Hematopoietic multipotent progenitor cell (in vitro differentiated cells): ENCODE measurements at regions not wholly inside any gene's neighbourhood (a gene's known extent, or its start where the extent isn't known, plus 50 kb on each side); places are given as distances from the start of the nearest gene placed in this dataset.
"Not testable (repeated sequence)": the region's sequence is repeated elsewhere in the genome, so short reads cannot be mapped to it uniquely, and the experiment has no call there.

Experiments
- DNase-seq, 3 donors: peaks; one replicate each; pipeline ENCODE4 v3.0.0-alpha.2; 2011 to 2015; ENCODE audit warnings: low read depth in 2 of 3, low spot score in 2 of 3

- no peak for DNase-seq
Observed at GRCh38 chr6:4421837-4422236, 286.5 kb upstream of the ECI2 start.

- no peak for DNase-seq
Observed at GRCh38 chr6:4420160-4420865, 284.9 kb upstream of the ECI2 start.

GRCh38 chr6:4415549-4415948 lies 280.2 kb upstream of the ECI2 start:
- no peak for DNase-seq

GRCh38 chr6:4414078-4414477 lies 278.7 kb upstream of the ECI2 start:
- not testable (repeated sequence) for DNase-seq

- no peak for DNase-seq
Observed at GRCh38 chr6:4413073-4413472, 277.7 kb upstream of the ECI2 start.

GRCh38 chr6:4412488-4412887 lies 277.1 kb upstream of the ECI2 start:
- DNase-seq, result no peak

GRCh38 chr6:4412077-4412476 lies 276.7 kb upstream of the ECI2 start:
- DNase-seq, result no peak

GRCh38 chr6:4407710-4408109 lies 272.3 kb upstream of the ECI2 start:
- DNase-seq, result peak in 1 of 3 donors; percentile 19

GRCh38 chr6:4405621-4406212 lies 270.3 kb upstream of the ECI2 start:
- DNase-seq, result no peak

GRCh38 chr6:4404415-4404814 lies 269.0 kb upstream of the ECI2 start:
- no peak for DNase-seq

- no peak for DNase-seq
Observed at GRCh38 chr6:4403828-4404227, 268.5 kb upstream of the ECI2 start.

GRCh38 chr6:4403023-4403752 lies 267.8 kb upstream of the ECI2 start:
- no peak for DNase-seq

GRCh38 chr6:4402477-4402976 lies 267.2 kb upstream of the ECI2 start:
- peak in 1 of 3 donors; percentile 10 for DNase-seq

GRCh38 chr6:4401408-4402368 lies 266.3 kb upstream of the ECI2 start:
- DNase-seq, result no peak

GRCh38 chr6:4399656-4400055 lies 264.3 kb upstream of the ECI2 start:
- DNase-seq, result no peak

- DNase-seq, result no peak
Observed at GRCh38 chr6:4398791-4399190, 263.4 kb upstream of the ECI2 start.

- DNase-seq, result no peak
Observed at GRCh38 chr6:4397307-4397706, 261.9 kb upstream of the ECI2 start.

GRCh38 chr6:4396044-4396443 lies 260.7 kb upstream of the ECI2 start:
- no peak for DNase-seq

GRCh38 chr6:4395386-4395785 lies 260.0 kb upstream of the ECI2 start:
- no peak for DNase-seq

GRCh38 chr6:4394786-4395185 lies 259.4 kb upstream of the ECI2 start:
- DNase-seq, result no peak

GRCh38 chr6:4388675-4389074 lies 253.3 kb upstream of the ECI2 start:
- DNase-seq, result no peak
